ENCODE measurements at regions not wholly inside any gene's neighbourhood (a gene's known extent, or its start where the extent isn't known, plus 50 kb on each side); places are given as distances from the start of the nearest gene placed in this dataset.

DNA sequence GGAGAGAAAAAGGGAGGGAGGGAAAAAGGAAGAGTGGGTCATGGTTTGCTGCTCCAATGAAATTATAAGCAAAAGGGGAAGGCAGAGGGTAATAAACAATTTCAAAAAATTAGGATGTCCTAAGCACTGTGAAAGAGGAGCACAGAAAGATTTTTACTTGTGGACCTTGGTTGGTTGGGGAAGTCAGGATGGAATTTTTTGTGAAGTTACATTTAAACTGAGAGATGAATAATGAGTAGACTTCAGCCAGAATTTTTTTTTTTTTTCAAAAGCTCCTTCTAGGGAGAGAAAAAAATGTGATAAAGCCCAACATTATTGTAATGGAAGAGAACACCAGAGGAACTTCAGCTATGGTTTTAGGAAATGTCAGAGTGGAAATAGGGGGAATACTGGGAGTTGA is 515.9 kb upstream of the PAPPA start:
- TF ChIP-seq, protein P1, sequence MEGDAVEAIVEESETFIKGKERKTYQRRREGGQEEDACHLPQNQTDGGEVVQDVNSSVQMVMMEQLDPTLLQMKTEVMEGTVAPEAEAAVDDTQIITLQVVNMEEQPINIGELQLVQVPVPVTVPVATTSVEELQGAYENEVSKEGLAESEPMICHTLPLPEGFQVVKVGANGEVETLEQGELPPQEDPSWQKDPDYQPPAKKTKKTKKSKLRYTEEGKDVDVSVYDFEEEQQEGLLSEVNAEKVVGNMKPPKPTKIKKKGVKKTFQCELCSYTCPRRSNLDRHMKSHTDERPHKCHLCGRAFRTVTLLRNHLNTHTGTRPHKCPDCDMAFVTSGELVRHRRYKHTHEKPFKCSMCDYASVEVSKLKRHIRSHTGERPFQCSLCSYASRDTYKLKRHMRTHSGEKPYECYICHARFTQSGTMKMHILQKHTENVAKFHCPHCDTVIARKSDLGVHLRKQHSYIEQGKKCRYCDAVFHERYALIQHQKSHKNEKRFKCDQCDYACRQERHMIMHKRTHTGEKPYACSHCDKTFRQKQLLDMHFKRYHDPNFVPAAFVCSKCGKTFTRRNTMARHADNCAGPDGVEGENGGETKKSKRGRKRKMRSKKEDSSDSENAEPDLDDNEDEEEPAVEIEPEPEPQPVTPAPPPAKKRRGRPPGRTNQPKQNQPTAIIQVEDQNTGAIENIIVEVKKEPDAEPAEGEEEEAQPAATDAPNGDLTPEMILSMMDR (IDR thresholded peaks at IDR 0.05): no peak
- no peak for TF ChIP-seq POLR2A (IDR thresholded peaks at IDR 0.05)
